CD14-positive monocyte (primary cell): ENCODE measurements at regions not wholly inside any gene's neighbourhood (a gene's known extent, or its start where the extent isn't known, plus 50 kb on each side); places are given as distances from the start of the nearest gene placed in this dataset.

ENCODE experiments used
- DNase-seq, 3 donors: peaks; one replicate each; pipeline ENCODE4 v3.0.0-alpha.2; 2011 to 2022
- H2AFZ ChIP-seq: 2 replicates; pipeline ENCODE4 v1.6.0; 2012; ENCODE audit warnings: mild to moderate bottlenecking, low read depth, low read length, inconsistent platforms; ENCODE audit not compliant: insufficient read depth, poor library complexity, severe bottlenecking
- H3K27ac ChIP-seq, 2 donors: 1 replicate in 1 of 2; 2 replicates in 1 of 2; pipeline ENCODE4 v1.5.1; 2012 to 2013; ENCODE audit warnings: low read length in 2 of 2, control low read depth in 1 of 2, inconsistent platforms in 1 of 2, low read depth in 1 of 2, mild to moderate bottlenecking in 1 of 2
- H3K27me3 ChIP-seq, 2 donors: one replicate each; pipeline versions ENCODE4 v1.6.0 to v1.6.1; 2011 to 2013; ENCODE audit warnings: low read length in 2 of 2; ENCODE audit not compliant: control insufficient read depth in 2 of 2, insufficient read depth in 2 of 2
- H3K36me3 ChIP-seq, 2 donors: replicated peaks in 1 of 2; 1 replicate in 1 of 2; 2 replicates in 1 of 2; pipeline versions ENCODE4 v1.5.1 to v1.6.1; 2012 to 2013; ENCODE audit warnings: low read length in 2 of 2, control low read depth in 1 of 2, inconsistent platforms in 1 of 2, mild to moderate bottlenecking in 1 of 2; ENCODE audit not compliant: insufficient read depth in 2 of 2, control insufficient read depth in 1 of 2
- H3K4me1 ChIP-seq, 2 donors: 1 replicate in 1 of 2; 2 replicates in 1 of 2; pipeline versions ENCODE4 v1.5.1 to v1.6.1; 2012 to 2013; ENCODE audit warnings: low read length in 2 of 2, control low read depth in 1 of 2, inconsistent platforms in 1 of 2, mild to moderate bottlenecking in 1 of 2, moderate library complexity in 1 of 2; ENCODE audit not compliant: insufficient read depth in 2 of 2, control insufficient read depth in 1 of 2
- H3K4me2 ChIP-seq: replicated peaks from 2 replicates; pipeline ENCODE3; 2012; ENCODE audit warnings: low read length, moderate library complexity, mild to moderate bottlenecking; ENCODE audit not compliant: poor library complexity, severe bottlenecking; ENCODE audit errors: extremely low read depth
- H3K4me3 ChIP-seq, 3 experiments: fragments of 200-600 bp in 1 of 3; sonication (generic) in 1 of 3; replicated peaks in 1 of 3; 1 replicate in 2 of 3; 2 replicates in 1 of 3; pipeline ENCODE4 v1.5.1; 2011 to 2013; ENCODE audit warnings: low read length in 3 of 3, mild to moderate bottlenecking in 3 of 3, control low read depth in 2 of 3, low read depth in 2 of 3, inconsistent platforms in 1 of 3, moderate library complexity in 1 of 3
- H3K79me2 ChIP-seq: 2 replicates; pipeline ENCODE4 v1.6.0; 2012; ENCODE audit warnings: mild to moderate bottlenecking, control low read depth, inconsistent platforms, low read length, moderate library complexity; ENCODE audit not compliant: insufficient read depth
- H3K9ac ChIP-seq: 2 replicates; pipeline ENCODE4 v1.6.0; 2017; ENCODE audit warnings: low read length, mild to moderate bottlenecking; ENCODE audit not compliant: insufficient read depth, poor library complexity, severe bottlenecking
- H3K9me3 ChIP-seq, 2 donors: replicated peaks in 1 of 2; 1 replicate in 1 of 2; 2 replicates in 1 of 2; pipeline versions ENCODE4 v1.5.1 to v1.6.1; 2012 to 2013; ENCODE audit warnings: low read length in 2 of 2, control low read depth in 1 of 2; ENCODE audit not compliant: control insufficient read depth in 1 of 2, insufficient read depth in 1 of 2
- H4K20me1 ChIP-seq: 2 replicates; pipeline ENCODE4 v1.6.0; 2012; ENCODE audit warnings: mild to moderate bottlenecking, low read length, control low read depth, moderate library complexity; ENCODE audit not compliant: insufficient read depth
- H3K27ac Mint-ChIP-seq, 7 donors: one replicate each; pipeline ENCODE4 v1.8.0; 2020; ENCODE audit warnings: mild to moderate bottlenecking in 7 of 7, mixed read lengths in 7 of 7, moderate library complexity in 6 of 7, inconsistent platforms in 2 of 7
- H3K27me3 Mint-ChIP-seq, 3 donors: one replicate each; pipeline ENCODE4 v1.8.0; 2021 to 2022; ENCODE audit warnings: low read depth in 3 of 3, mild to moderate bottlenecking in 3 of 3, mixed read lengths in 3 of 3, moderate library complexity in 3 of 3, inconsistent platforms in 1 of 3
- H3K36me3 Mint-ChIP-seq, 2 donors: one replicate each; pipeline ENCODE4 v1.8.0; 2020; ENCODE audit warnings: mixed read lengths in 2 of 2, inconsistent platforms in 1 of 2, mild to moderate bottlenecking in 1 of 2
- H3K4me1 Mint-ChIP-seq: one replicate; pipeline ENCODE4 v1.8.0; 2020; ENCODE audit warnings: mild to moderate bottlenecking, mixed read lengths
- H3K4me3 Mint-ChIP-seq, 2 donors: one replicate each; pipeline ENCODE4 v1.8.0; 2020; ENCODE audit warnings: mild to moderate bottlenecking in 2 of 2, mixed read lengths in 2 of 2, moderate library complexity in 1 of 2
- H3K9me3 Mint-ChIP-seq, 7 donors: one replicate each; pipeline ENCODE4 v1.8.0; 2020 to 2022; ENCODE audit warnings: mixed read lengths in 7 of 7, mild to moderate bottlenecking in 6 of 7, moderate library complexity in 6 of 7, inconsistent platforms in 2 of 7
- CTCF ChIP-seq: fragments of 200-600 bp; IDR thresholded peaks from one replicate; pipeline ENCODE4 v1.8.0; 2022; ENCODE audit warnings: antibody characterized with exemption, mild to moderate bottlenecking
- WGBS: methylation state at CpG from one replicate; pipeline ENCODE4 v1.1.5; 2013; ENCODE audit warnings: missing lambda C conversion rate; ENCODE audit not compliant: insufficient coverage; 5-methylcytosine and 5-hydroxymethylcytosine counted together
- intact Hi-C, 2 donors: fragments of 100-400 bp; cut with micrococcal nuclease; formaldehyde crosslinking; loops; one replicate each; pipeline versions ENCODE4 v1.15.0 to v1.15.1; 2023

GRCh38 chrY:12984637-12985344, 80.1 kb downstream of the DDX3Y start:
- no peak overlapping the region for H2AFZ ChIP-seq
- no peaks in the 10 kb centered on the region for H3K9me3 ChIP-seq
- no peak overlapping the region for H3K4me3 ChIP-seq
- Mint-ChIP-seq H3K4me1 (no peaks in the 10 kb centered on the region), H3K36me3 (no peaks in the 10 kb centered on the region), H3K27me3 (no peaks in the 10 kb centered on the region), H3K9me3 (peaks cover 0 to 3% (median 0%) of the 10 kb centered on the region in 7 donors), H3K4me3 (no peak overlapping the region), H3K27ac (no peak overlapping the region)
- H3K27me3 ChIP-seq = no peaks in the 10 kb centered on the region
- TF ChIP-seq CTCF = no peak
- intact Hi-C loops = no loop called here
- H3K79me2 ChIP-seq = no peaks in the 10 kb centered on the region
- DNase-seq = no peak
- no peak overlapping the region for H3K4me2 ChIP-seq
- no peak overlapping the region for H3K9ac ChIP-seq
- H3K36me3 ChIP-seq = no peaks in the 10 kb centered on the region
- H3K27ac ChIP-seq = no peak overlapping the region
- WGBS = no CpG with 5 or more reads among the region's 5 CpGs
- no peaks in the 10 kb centered on the region for H3K4me1 ChIP-seq
- no peaks in the 10 kb centered on the region for H4K20me1 ChIP-seq

GRCh38 chrY:13017493-13017892, 112.8 kb downstream of the DDX3Y start:
- no peaks in the 10 kb centered on the region for H3K9me3 ChIP-seq
- no peaks in the 10 kb centered on the region for H3K27me3 ChIP-seq
- H3K9ac ChIP-seq = no peak overlapping the region
- Mint-ChIP-seq H3K36me3 (no peaks in the 10 kb centered on the region), H3K4me1 (no peaks in the 10 kb centered on the region), H3K27ac (no peak overlapping the region), H3K9me3 (peaks cover 0 to 2% (median 0%) of the 10 kb centered on the region in 7 donors), H3K27me3 (peaks cover 0 to 2% (median 0%) of the 10 kb centered on the region in 3 donors), H3K4me3 (no peak overlapping the region)
- no peaks in the 10 kb centered on the region for H4K20me1 ChIP-seq
- H3K36me3 ChIP-seq = no peaks in the 10 kb centered on the region
- H3K4me1 ChIP-seq = no peaks in the 10 kb centered on the region
- H3K79me2 ChIP-seq = no peaks in the 10 kb centered on the region
- no peak overlapping the region for H3K4me3 ChIP-seq
- no peak overlapping the region for H2AFZ ChIP-seq
- no peak for TF ChIP-seq CTCF
- no peak overlapping the region for H3K27ac ChIP-seq
- no CpG with 5 or more reads among the region's 5 CpGs for WGBS
- DNase-seq = no peak
- intact Hi-C loops = no loop called here
- H3K4me2 ChIP-seq = no peak overlapping the region
